Suppressor macrophage (primary cell): ENCODE measurements at regions not wholly inside any gene's neighbourhood (a gene's known extent, or its start where the extent isn't known, plus 50 kb on each side); places are given as distances from the start of the nearest gene placed in this dataset.
A peak's percentile ranks its signal among the peaks of the same experiment; 100 is the strongest.

Experiments
- DNase-seq, 4 experiments: peaks; one replicate each; pipeline ENCODE4 v3.0.0-alpha.2; 2020 to 2022

DNA sequence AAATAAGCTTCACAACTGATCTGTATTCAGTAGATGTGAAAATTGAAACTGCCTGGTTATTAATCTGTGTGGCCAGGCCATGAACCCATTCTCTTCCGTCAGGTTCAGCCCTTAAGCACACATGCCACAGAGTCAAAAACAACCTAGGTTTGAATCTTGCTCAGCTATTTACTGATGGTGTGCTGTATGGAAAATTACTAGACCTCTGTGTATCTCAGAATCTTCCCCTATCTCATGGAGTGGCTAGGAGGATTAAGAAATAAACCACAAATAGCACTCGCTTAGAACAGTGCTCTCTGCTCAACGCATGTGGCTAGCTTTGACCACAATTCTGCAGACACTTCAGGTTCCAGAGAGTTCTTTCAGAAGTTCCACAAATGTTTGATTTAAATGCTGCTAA, 240.7 kb upstream of the PLEKHG7 start:
- peak; percentile 53 to 81 (median 72) for DNase-seq

DNA sequence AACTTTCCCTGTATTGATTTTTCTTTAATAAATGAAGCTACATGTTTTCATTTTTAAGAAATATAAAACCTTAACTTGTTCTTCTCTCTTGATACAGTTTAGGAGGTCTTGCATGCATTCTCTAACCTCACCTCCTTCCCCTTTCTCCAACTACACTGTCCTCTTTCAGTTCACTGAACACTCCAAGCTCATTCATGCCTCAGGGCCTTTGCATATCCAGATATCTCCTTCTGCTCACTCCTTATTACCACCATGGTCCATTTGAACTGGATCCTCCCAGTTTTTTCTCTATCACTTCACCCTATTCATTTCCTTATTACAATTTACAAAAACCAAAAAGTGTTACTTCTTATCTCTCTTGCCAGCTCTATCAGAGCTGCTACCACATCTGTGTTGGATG, 242.9 kb upstream of the PLEKHG7 start:
- DNase-seq: no peak

DNA sequence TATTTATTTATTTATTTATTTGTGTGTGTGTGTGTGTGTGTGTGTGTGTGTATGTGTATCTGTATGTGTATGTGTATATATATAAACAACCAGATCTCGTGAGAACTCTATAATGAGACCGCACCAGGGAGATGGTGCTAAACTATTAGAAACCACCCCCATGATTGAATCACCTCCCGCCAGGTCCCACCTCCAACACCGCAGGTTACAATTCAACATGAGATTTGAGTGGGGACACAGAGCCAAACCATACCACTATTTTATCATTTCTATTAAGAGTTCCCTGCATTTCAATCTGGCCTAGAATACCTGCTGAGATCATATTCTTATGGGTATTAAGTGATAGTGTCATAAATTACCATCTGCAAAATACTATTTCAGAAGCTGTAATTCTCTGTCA, 243.8 kb upstream of the PLEKHG7 start:
- no peak for DNase-seq

DNA sequence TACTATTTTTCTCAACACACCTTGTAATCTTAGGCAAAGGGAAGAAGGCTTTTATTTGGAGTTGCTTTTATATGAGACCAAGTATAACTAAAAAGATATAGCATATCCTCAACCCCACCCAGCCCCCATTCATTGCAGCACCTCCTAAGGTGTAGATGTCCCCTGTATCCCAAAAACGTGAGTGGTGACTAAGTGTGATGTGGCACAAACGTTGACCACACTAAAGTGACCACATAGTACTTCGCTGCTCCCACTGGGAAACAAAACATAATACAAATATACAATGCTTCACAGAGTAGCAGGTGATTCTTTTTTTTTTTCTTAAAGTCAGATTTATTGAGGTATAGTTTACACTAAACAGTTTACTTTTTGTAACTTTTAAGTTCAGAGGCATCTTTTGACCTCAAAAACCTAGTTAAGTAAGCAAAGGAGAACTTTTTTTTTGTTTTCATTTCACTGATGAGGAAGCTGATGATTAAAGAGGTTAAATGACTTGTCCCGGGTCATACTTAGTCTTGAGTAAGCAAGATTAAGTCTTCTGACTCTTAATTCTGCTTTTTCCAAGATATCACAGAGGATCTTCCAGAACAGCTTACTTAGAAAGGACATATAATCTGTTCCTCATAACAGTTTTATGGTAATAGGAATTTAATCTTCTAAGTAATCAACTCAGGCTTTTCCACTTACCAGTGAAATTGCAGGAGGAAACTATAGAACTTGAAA, 245.2 kb upstream of the PLEKHG7 start:
- peak in 3 of 4 experiments; percentile 34 to 89 (median 81) for DNase-seq

DNA sequence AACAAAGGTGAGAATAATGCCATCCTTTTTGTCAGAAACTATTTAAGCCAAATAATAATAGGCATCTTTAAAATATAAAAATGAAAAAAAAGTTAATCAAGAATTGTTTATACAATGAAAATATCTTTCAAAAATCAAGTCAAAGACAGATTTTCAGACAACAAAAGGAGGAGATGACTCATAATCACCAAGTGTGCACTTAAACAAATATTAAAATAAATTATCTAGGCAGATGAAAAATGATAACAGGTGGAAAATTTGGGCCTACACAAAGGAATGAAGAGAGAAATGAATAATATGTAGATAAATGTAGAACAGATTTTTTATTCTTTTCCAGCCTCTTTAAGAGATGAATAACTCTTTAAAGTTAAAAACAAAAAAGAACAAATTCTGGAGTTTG, 250.0 kb upstream of the PLEKHG7 start:
- DNase-seq: no peak

DNA sequence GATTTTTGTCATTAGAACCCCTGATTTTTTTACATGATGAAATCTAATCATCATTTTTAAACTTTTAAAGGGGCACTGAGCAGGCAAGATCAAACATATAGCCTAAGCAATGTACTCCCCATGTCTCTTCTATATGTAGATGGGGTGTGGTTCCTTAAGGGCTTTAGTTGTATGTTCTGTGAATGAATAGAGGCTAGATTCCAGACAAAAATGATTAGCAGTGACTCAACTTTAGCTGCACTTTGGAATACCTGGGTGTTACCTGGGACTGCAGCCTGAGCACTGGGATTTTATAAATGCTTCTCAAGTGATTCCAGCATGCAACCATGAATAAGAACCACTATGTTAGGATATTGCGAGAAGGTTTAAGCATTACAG, 256.7 kb upstream of the PLEKHG7 start:
- DNase-seq: no peak

DNA sequence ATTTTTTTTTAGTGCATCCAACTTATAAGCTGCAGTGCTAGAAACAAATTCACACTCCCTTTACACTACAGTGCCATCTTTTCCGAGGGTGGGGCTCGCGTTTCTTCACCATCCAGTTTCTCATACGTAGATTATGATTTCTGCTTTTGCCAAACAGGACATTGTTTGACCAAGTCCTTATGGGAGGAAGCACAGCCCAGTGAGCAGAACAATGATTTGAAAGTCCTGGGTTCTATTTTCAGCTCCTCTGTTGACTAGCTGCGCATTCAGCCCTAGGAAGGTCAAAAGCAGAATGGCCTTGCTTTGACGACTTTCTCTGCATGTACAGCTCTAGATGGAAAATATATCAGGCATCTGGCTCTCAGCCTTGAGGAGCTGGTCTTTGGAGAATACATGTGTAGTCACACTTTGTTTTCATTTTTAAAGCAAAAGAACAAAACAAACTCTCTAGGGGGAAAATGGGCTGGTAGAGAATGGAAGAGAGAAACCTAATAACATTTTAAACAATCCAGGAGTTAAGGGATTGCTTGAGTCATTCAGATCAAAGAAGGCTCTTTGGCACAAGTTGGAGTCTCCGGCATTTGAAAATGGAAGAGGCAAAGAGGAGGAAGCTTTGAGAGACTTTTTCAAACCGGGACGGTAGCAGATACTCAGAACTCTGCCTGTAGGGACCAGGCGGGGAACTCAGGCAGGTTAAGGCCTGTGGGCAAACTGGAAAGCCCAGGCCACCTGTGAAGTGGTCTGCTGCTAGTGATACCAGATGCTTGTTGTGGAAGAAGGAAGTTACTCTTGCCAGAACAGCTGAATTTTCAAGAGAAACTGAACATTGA, 257.3 kb upstream of the PLEKHG7 start:
- DNase-seq: peak; percentile 41 to 67 (median 54)

DNA sequence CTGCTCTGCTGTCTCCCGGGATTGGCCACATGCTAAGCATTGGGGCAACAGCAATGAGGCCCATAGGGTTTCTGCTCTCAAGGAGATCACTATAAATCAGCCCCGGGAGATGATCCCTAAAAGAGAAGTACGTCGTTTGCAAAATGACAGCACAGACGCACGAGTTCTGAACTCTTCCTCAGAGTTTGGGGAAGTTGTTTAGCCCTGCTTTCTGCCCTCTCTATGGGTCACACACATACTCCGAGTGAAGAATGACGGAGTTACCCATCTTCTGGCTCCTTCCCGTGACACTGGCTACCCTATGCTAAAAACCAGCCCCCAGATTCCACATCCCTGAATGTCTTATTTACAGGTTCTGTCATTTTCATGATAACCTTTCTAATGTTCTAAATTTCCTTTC, 258.0 kb upstream of the PLEKHG7 start:
- peak; percentile 91 to 98 (median 94) for DNase-seq

DNA sequence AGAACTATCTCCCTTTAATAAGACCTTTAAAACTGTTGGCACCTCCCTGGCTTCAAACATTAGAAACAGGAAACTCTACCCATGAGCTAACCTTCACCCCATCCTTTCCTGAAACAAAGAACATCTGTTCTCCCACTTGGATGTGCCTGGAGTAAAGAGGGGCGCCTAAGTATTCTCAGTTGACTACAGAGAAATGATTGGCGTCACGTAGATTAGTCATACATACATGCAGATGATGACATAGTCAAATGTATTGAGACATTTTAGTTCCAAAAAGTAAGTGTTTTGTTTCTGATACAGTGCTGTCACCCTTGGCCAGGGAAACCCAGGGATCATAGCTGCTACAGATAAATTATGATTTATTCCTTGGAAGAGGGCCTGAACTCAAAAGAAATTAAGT, 260.0 kb upstream of the PLEKHG7 start:
- DNase-seq: peak; percentile 27 to 86 (median 56)

DNA sequence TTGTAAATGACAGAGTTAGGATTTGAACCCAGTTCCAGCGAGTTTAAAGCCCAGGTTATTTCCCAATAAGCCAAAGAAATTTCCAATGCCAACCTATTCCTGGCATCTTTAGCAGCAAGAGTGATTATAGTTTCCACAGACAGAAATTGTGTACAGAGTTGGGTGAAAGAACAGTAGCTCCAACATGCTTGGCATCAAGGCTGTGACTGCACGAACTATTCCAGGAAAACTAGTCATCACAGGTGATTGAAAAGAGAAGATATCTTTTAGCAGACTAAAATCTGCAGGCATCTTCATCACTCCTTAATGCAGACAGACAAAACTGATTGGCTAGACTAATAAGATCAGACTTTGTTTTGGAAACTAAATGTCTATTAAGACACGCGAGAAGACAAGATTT, 262.7 kb upstream of the PLEKHG7 start:
- no peak for DNase-seq

DNA sequence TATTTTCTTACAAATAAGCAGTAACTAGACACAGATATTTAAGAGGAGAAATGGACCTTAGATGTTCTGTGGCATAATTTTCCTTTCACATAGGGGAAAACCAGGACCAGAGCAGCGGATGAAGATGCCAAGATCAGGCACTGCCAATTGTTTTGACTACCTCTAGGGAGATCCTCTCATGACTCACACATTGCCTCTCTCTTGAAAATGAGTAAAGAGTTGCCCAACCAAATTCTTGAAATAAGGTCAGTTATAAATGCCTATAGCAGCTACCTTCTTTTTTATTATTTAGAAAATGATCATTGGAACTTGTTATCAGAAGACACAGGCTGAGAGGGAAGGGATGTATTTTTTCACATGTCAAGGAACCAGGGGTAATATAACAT, 263.4 kb upstream of the PLEKHG7 start:
- peak; percentile 37 to 77 (median 55) for DNase-seq

DNA sequence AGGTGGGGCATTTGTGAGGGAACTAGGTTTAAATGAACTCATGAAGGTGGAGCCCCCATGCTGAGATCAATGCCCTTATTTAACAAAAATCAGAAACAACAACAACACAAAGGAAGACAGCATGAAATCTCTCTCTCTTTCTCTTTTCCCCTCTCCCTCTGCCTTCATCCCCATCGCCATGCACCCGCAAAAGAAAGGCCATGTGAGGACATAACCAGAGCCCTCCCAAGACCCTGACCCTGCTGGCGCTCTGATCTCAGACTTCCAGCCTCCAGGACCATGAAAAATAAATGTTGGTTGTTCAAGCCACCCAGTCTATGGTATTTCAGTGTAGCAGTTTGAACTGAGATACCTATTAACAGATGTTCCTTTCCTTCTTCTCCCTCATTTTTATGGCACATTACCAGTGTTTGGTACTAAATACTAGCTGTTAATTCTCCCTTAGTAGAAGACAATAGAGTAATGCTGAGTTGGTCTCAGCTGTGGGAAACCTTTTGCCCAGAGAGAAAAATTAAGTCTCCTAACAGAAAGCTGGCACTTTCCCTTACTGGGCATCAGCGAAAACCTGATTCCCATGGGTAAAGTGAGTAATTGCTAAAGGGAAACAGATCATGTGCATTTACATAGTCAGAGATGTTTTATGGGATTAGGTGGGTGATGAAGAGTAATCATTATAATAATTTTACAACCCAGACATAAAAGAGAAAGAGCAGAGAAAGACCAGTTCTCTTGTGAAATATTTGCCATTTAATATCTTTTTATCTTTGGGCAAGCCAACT, 264.0 kb upstream of the PLEKHG7 start:
- peak in 1 of 4 experiments; percentile 28 for DNase-seq

DNA sequence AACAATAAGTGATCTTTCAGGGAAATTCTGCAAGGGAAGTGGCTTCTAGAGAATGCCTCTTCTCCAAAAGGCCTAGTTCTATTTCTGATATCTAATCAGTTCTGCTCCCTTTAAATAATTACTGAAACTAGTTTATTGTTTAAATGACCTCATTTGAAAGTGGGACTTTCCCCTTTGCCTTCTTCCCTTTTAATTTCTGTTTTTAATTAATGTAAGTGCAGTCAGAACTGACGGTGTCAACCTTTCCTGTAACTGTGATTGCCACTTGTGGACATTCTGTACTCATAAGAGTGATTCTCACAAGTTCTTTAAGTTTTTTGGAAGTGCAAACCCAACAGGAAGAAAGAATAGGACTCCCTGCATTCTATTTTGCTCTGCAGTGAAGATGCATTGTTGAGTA, 265.3 kb upstream of the PLEKHG7 start:
- DNase-seq: peak in 1 of 4 experiments; percentile 30

DNA sequence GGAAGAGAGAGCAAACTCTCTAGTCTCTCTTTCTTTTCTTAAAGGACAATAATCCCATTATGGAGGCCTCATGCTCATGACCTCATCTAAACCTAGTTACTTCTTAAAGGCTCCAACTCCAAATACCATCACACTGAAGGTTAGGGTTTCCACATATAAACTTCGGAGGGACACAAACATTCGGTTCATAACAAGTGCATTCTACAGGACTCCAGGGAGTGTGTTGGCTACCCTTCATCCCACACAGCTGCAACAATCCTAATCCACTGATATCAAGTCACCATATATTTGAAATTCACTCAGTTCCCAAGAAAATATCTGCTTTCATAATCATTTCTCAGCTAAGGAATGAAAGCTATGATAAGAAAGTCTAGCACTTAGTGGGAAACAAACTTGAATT, 265.9 kb upstream of the PLEKHG7 start:
- DNase-seq: no peak

DNA sequence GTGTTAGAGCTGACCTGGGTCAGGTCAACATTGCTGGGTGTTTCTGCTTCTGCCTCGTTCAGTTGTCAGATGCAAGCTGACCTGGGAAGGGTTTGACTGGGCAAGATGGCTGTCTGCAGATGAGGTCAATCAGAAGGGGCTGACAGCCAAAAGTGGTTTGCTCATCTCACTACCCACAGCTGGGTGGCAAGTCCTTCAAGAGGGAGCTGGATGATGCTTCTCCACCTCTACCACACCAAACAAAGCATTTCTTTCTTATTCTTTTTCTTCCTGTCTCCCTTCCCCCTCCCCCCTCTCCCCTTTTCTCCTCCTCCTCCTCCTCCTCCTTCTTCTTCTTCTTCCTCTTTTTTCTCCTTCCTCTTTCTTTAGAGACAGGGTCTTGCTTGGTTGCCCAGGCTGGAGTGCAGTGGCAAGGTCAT, 268.2 kb upstream of the PLEKHG7 start:
- no peak for DNase-seq

DNA sequence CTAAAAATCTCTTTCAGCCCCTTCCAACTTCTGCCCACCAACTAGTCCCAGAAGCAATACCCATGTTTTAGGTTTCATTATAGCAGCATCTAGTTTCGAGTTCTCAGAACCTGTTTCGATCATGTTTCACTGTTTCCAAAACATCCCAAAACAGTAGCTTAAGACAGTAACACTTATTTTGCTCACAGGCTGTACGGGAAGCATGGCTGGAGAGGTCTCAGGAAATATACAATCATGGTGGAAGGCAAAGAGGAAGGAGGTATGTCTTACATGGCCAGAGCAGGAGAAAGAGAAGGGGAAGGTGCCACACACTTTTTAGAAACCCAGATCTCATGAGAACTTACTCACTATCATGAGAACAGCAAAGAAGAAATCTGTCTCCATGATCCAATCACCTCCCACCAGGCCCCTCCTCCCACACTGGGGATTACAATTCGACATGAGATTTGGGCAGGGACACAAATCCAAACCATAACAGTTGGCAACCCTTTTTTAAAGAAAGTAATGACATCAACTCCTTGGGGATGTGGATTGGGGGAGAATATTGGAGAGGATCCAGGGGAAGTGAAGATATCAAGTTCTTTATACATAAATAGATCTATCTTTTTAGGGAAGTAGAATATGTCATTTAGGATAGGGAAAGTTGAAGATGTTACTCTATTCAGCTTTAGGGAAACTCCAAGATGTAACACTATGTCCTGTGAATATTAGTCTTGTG, 269.9 kb upstream of the PLEKHG7 start:
- peak; percentile 35 to 73 (median 55) for DNase-seq

DNA sequence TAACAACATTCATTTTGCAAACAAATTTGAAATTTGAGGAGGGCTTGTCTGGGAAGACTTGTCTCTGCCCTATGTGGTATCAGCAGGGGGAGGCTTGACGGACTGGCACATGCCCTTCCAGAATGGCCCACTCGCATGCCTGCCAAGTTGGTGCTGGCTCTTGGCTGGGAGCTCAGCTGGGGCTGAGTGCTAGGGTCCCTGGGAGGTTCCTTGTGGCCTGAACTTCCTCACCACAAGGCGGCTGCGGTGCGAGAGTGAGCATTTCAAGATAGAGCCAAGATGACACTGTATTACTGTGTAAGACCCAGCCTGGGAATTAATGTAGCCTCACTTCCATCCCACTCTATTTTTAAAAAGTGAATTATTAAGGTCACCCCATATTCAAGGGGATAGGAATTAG, 271.6 kb upstream of the PLEKHG7 start:
- DNase-seq: peak in 3 of 4 experiments; percentile 48 to 63 (median 56)

DNA sequence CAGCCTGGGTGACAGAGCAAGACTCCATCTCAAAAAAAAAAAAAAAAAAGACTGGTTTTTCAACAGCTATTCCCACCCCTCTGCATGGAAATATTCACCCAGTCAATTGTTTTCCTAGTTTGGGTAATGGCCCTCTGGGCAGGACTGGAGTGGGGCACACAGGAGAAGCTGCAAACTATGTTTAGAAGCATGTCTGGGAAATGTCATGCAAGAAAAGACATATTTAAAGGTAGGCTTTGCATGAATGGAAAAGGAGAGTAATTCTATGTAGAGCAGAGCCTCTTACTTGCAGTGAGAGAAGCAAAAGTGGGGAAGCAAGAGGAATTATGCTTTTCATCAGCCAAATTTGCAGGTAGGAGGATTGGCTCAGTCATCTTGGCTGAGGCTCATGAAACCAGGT, 276.5 kb upstream of the PLEKHG7 start:
- no peak for DNase-seq

DNA sequence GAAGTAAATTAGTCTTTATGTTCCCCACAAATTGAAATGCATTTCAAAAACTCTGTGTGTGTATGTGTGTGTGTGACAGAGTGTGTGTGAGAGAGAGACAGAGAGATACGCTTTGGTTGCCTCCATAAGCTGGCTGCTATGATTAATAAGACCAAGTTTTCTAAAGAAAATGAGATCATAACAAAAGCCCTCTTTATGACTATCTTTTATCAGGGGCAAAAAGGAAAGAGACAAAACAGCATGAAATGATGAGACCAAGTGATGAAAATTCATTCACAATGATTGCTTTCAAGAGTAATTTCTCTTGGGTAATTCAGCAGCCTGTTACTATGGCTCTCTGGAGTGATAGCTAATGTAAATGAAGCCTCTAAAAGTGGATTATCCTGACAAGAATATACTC, 277.6 kb upstream of the PLEKHG7 start:
- DNase-seq: no peak

DNA sequence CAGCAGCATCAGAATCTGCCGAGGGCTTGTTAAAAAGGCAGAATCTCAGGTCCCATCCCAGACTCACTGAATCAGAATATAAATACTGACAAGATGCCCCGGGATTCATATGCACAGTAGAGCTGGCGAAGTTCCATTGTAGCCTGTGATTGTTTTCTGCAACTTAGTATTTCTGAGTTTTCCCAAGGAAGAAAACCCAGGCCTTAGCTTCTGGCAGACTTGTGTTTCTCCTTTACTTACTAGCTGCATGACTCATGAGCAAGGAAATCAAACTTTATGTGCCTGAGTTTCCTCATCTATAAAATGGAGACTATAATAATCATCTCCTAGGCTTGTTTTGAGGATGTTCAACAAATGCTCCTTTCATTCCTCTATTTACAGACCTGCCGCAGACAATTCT, 278.5 kb upstream of the PLEKHG7 start:
- DNase-seq: peak in 2 of 4 experiments; percentile 46 to 56

DNA sequence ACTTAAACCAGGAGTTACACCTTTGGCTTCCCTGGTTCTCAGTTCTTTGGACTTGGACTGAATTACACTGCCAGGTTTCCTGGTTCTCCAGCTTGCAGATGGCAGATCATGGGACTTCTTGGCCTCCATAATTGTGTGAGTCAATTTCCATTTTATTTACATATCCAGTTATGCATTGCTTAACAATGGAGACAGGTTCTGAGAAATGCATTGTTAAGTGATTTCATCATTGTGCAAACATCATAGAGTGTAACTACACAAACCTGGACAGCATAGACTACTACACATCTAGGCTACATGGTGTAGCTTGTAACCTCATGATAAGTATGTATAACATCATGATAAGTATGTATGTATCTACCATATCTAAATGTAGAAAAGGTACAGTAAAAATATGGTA, 276.1 kb upstream of the BTG1 start:
- peak in 1 of 4 experiments; percentile 12 for DNase-seq

DNA sequence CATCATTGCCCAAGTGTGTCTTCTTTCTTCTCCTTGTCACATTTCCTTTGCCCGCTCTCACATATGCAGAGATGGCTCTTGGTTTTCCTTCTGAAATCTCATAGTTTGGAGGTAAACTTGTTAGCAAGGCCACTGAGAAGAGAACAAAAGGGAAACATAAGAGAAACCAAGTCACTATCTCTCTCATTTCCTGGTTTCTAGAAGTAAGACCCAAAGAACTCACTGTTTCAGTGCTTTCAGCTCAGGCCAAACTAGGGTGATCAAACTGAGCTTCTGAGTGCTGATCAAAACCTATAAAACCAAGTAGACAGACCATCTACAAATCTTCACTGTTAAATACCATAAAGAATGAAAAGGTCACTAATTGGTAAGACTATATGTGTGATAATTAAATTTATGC, 275.4 kb upstream of the BTG1 start:
- no peak for DNase-seq

DNA sequence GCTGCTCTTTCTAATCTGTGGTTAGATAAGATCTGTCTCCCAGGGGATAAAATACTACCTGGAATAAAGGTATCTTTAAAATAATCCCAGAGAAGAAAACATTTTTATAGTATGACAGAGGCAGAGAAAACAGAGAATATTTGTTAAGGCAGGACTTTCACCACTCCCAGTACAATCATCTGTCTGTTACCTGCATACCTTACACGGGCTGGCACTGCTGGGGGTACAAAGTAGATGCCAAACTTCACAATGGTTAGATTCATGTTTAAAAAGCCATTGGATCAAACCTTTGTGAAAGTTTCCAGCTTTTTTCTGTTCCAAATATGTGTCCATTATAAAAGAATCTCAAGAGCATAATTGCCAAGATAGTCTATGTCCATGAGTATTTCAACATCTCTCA, 273.6 kb upstream of the BTG1 start:
- no peak for DNase-seq
